Progenitor cell of endocrine pancreas (in vitro differentiated cells): ENCODE measurements at regions not wholly inside any gene's neighbourhood (a gene's known extent, or its start where the extent isn't known, plus 50 kb on each side); places are given as distances from the start of the nearest gene placed in this dataset.
"Not testable (repeated sequence)": the region's sequence is repeated elsewhere in the genome, so short reads cannot be mapped to it uniquely, and the experiment has no call there.

Experiments used
- DNase-seq: peaks from one replicate; pipeline ENCODE4 v3.0.0; 2021; ENCODE audit warnings: low spot score; ENCODE audit not compliant: unreplicated experiment
- H3K27ac Mint-ChIP-seq: 2 replicates; pipeline ENCODE4 v1.8.0; 2021; ENCODE audit warnings: mild to moderate bottlenecking, moderate library complexity, mixed read lengths
- H3K27me3 Mint-ChIP-seq: 2 replicates; pipeline ENCODE4 v1.8.0; 2021; ENCODE audit warnings: mixed read lengths
- H3K36me3 Mint-ChIP-seq: 2 replicates; pipeline ENCODE4 v1.8.0; 2022; ENCODE audit warnings: mixed read lengths; ENCODE audit not compliant: insufficient read depth
- H3K4me1 Mint-ChIP-seq: 2 replicates; pipeline ENCODE4 v1.8.0; 2021; ENCODE audit warnings: low read depth, mixed read lengths
- H3K4me3 Mint-ChIP-seq: 2 replicates; pipeline ENCODE4 v1.8.0; 2021; ENCODE audit warnings: low read depth, mild to moderate bottlenecking, moderate library complexity, mixed read lengths
- H3K9me3 Mint-ChIP-seq: 2 replicates; pipeline ENCODE4 v1.8.0; 2021; ENCODE audit warnings: low read depth, mixed read lengths
- CTCF ChIP-seq: fragments of 200-600 bp; sonication (generic); IDR thresholded peaks from one replicate; pipeline ENCODE4 v1.5.0; 2021; ENCODE audit warnings: antibody characterized with exemption, mild to moderate bottlenecking; ENCODE audit not compliant: unreplicated experiment

GRCh38 chr9:106481013-106481609, 381.9 kb upstream of the ZNF462 start:
- Mint-ChIP-seq H3K9me3 (no peaks in the 10 kb centered on the region), H3K4me1 (peaks cover 12% of the 10 kb centered on the region), H3K27me3 (peaks cover 3% of the 10 kb centered on the region), H3K27ac (no peak overlapping the region), H3K36me3 (no peaks in the 10 kb centered on the region), H3K4me3 (no peak overlapping the region)
- no peak for DNase-seq
- no peak for TF ChIP-seq CTCF

- H3K4me1 Mint-ChIP-seq, result peaks cover 6% of the 10 kb centered on the region
- H3K4me3 Mint-ChIP-seq, result no peak overlapping the region
- no peak overlapping the region for H3K27ac Mint-ChIP-seq
- DNase-seq, result no peak
- no peaks in the 10 kb centered on the region for H3K9me3 Mint-ChIP-seq
- H3K36me3 Mint-ChIP-seq, result no peaks in the 10 kb centered on the region
- peaks cover 3% of the 10 kb centered on the region for H3K27me3 Mint-ChIP-seq
- no peak for TF ChIP-seq CTCF
These were observed 380.2 kb upstream of the ZNF462 start for GRCh38 chr9:106482733-106483132.

- Mint-ChIP-seq H3K4me3 (no peak overlapping the region), H3K27me3 (peaks cover 3% of the 10 kb centered on the region), H3K36me3 (no peaks in the 10 kb centered on the region), H3K4me1 (no peaks in the 10 kb centered on the region), H3K27ac (no peak overlapping the region), H3K9me3 (no peaks in the 10 kb centered on the region)
- TF ChIP-seq CTCF, result no peak
- DNase-seq, result no peak
These were observed 376.3 kb upstream of the ZNF462 start for GRCh38 chr9:106486685-106487084.

GRCh38 chr9:106487266-106487665, 375.7 kb upstream of the ZNF462 start:
- H3K27me3 Mint-ChIP-seq, result peaks cover 3% of the 10 kb centered on the region
- no peaks in the 10 kb centered on the region for H3K36me3 Mint-ChIP-seq
- no peaks in the 10 kb centered on the region for H3K4me1 Mint-ChIP-seq
- no peak for DNase-seq
- no peaks in the 10 kb centered on the region for H3K9me3 Mint-ChIP-seq
- H3K4me3 Mint-ChIP-seq, result no peak overlapping the region
- no peak overlapping the region for H3K27ac Mint-ChIP-seq
- no peak for TF ChIP-seq CTCF

- H3K36me3 Mint-ChIP-seq, DNase-seq, H3K27me3 Mint-ChIP-seq, H3K9me3 Mint-ChIP-seq, H3K27ac Mint-ChIP-seq, H3K4me1 Mint-ChIP-seq, H3K4me3 Mint-ChIP-seq: not testable (repeated sequence)
These were observed 370.8 kb upstream of the ZNF462 start for GRCh38 chr9:106492126-106492525.

- TF ChIP-seq CTCF, result no peak
- Mint-ChIP-seq H3K27me3 (no peaks in the 10 kb centered on the region), H3K4me1 (no peaks in the 10 kb centered on the region), H3K4me3 (no peak overlapping the region), H3K27ac (no peak overlapping the region), H3K36me3 (no peaks in the 10 kb centered on the region), H3K9me3 (peaks cover 7% of the 10 kb centered on the region)
- DNase-seq, result no peak
These were observed 362.8 kb upstream of the ZNF462 start for GRCh38 chr9:106500171-106500570.

- DNase-seq, H3K9me3 Mint-ChIP-seq, H3K4me1 Mint-ChIP-seq, H3K4me3 Mint-ChIP-seq, H3K27me3 Mint-ChIP-seq, H3K27ac Mint-ChIP-seq, H3K36me3 Mint-ChIP-seq: not testable (repeated sequence)
These were observed 361.8 kb upstream of the ZNF462 start for GRCh38 chr9:106501210-106501609.
